ENCODE measurements at regions not wholly inside any gene's neighbourhood (a gene's known extent, or its start where the extent isn't known, plus 50 kb on each side); places are given as distances from the start of the nearest gene placed in this dataset.

DNA sequence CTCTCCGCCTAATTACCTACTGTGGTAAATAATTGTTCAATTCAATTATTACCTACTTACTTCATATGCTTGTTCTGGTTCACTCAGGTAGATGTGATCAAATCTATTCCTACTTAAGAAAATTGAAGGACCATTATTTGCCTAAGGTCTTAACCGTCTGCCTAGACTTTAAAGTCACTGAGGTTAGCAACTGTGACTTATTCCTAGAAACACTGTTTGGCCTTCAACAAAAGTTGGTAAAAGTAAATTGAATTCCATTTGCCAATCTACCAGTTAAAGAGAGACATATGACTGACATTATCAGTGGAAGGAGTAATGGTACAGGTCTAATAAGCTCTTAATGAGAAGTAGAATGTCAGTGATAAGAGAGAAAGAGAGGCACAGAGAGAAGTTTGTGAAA, 491.5 kb downstream of the NYAP2 start:
- TF ChIP-seq, protein P1, sequence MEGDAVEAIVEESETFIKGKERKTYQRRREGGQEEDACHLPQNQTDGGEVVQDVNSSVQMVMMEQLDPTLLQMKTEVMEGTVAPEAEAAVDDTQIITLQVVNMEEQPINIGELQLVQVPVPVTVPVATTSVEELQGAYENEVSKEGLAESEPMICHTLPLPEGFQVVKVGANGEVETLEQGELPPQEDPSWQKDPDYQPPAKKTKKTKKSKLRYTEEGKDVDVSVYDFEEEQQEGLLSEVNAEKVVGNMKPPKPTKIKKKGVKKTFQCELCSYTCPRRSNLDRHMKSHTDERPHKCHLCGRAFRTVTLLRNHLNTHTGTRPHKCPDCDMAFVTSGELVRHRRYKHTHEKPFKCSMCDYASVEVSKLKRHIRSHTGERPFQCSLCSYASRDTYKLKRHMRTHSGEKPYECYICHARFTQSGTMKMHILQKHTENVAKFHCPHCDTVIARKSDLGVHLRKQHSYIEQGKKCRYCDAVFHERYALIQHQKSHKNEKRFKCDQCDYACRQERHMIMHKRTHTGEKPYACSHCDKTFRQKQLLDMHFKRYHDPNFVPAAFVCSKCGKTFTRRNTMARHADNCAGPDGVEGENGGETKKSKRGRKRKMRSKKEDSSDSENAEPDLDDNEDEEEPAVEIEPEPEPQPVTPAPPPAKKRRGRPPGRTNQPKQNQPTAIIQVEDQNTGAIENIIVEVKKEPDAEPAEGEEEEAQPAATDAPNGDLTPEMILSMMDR (IDR thresholded peaks at IDR 0.05; ENCODE audit: control extremely low read depth, extremely low read depth), result no peak
- WGBS, 2 donors, result 93 to 99% methylated on average over 2 of the region's 2 CpGs
- ATAC-seq (ENCODE audit: insufficient read depth, low FRiP score) (no peak), DNase-seq (no peak)
- no peak overlapping the region for H3K9ac ChIP-seq (ENCODE audit: insufficient read depth in 1 of 2, low read length in 2 of 2)
- no peaks in the 10 kb centered on the region for H3K9me3 ChIP-seq (ENCODE audit: control insufficient read depth in 4 of 4, insufficient read depth in 3 of 4, low read length in 3 of 4)
- no peak overlapping the region for H3K27ac ChIP-seq (ENCODE audit: low read depth in 1 of 2, low read length in 1 of 2)
- peaks cover 0 to 12% (median 3%) of the 10 kb centered on the region in 5 donors for H3K4me1 ChIP-seq (ENCODE audit: control insufficient read depth in 5 of 5, insufficient read depth in 5 of 5, low read length in 5 of 5)
- no peaks in the 10 kb centered on the region for H3K27me3 ChIP-seq (ENCODE audit: control insufficient read depth in 3 of 3, insufficient read depth in 3 of 3, low read length in 2 of 3)
- H3K4me3 ChIP-seq, result no peak overlapping the region
- no peaks in the 10 kb centered on the region for H3K36me3 ChIP-seq (ENCODE audit: control insufficient read depth in 4 of 4, insufficient read depth in 4 of 4, low read length in 4 of 4)

DNA sequence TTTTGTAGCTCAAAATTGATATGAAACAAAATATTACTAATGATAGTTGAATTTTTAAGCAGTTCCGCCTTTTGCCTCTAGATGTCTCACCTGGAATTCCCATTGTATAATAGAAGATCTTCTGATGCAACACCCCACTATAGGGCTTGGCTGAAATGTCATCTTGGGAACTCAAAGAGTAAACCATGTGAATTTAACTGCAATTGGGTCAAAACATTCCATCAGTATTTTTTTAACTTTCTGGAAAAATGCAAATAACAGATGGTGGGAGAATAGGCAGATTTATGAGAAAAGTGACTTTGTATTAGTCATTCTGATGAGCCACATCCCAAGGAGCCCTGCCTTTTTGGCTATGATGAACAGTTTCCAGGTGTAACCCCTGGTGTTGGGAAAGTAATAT, 489.9 kb downstream of the NYAP2 start:
- TF ChIP-seq, protein P1 (IDR thresholded peaks at IDR 0.05; ENCODE audit: control extremely low read depth, extremely low read depth), result peak; percentile 32
- no peaks in the 10 kb centered on the region for H3K9me3 ChIP-seq (ENCODE audit: control insufficient read depth in 4 of 4, insufficient read depth in 3 of 4, low read length in 3 of 4)
- no peak overlapping the region for H3K27ac ChIP-seq (ENCODE audit: low read depth in 1 of 2, low read length in 1 of 2)
- H3K36me3 ChIP-seq (ENCODE audit: control insufficient read depth in 4 of 4, insufficient read depth in 4 of 4, low read length in 4 of 4), result no peaks in the 10 kb centered on the region
- WGBS, 2 donors, result 0 to 9% methylated on average over 1 of the region's 1 CpG
- H3K4me3 ChIP-seq, result no peak overlapping the region
- H3K4me1 ChIP-seq (ENCODE audit: control insufficient read depth in 5 of 5, insufficient read depth in 5 of 5, low read length in 5 of 5), result peaks cover 0 to 7% (median 3%) of the 10 kb centered on the region in 5 donors
- no peak overlapping the region for H3K9ac ChIP-seq (ENCODE audit: insufficient read depth in 1 of 2, low read length in 2 of 2)
- H3K27me3 ChIP-seq (ENCODE audit: control insufficient read depth in 3 of 3, insufficient read depth in 3 of 3, low read length in 2 of 3), result no peaks in the 10 kb centered on the region
- DNase-seq, result peak; percentile 19 to 84 (median 77)
- peak; percentile 53 for ATAC-seq (ENCODE audit: insufficient read depth, low FRiP score)

DNA sequence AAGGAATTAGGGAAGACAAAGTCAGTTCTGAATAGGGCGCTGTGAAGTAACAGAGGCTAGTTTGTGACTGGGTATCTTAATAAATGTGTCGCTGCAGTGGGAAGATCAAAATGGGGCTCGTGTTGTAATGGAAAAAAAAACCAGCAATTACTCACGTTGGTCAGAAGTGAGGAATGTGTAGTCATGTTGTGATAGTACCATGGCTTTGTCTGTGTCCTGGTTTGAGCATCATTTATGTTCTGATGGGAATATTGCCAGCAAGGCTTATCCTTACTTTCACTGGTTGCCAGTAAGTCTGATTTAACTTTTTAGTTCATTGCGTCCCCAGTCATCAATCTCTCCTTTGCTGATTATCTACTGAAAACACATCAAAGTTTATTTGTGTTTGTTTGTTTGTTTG, 467.6 kb downstream of the NYAP2 start:
- Histone ChIP-seq H3K36me3 (ENCODE audit: control insufficient read depth in 4 of 4, insufficient read depth in 4 of 4, low read length in 4 of 4) (no peaks in the 10 kb centered on the region), H3K9ac (ENCODE audit: insufficient read depth in 1 of 2, low read length in 2 of 2) (no peak overlapping the region), H3K27ac (ENCODE audit: low read depth in 1 of 2, low read length in 1 of 2) (no peak overlapping the region), H3K27me3 (ENCODE audit: control insufficient read depth in 3 of 3, insufficient read depth in 3 of 3, low read length in 2 of 3) (no peaks in the 10 kb centered on the region), H3K4me3 (no peak overlapping the region), H3K9me3 (ENCODE audit: control insufficient read depth in 4 of 4, insufficient read depth in 3 of 4, low read length in 3 of 4) (no peaks in the 10 kb centered on the region), H3K4me1 (ENCODE audit: control insufficient read depth in 5 of 5, insufficient read depth in 5 of 5, low read length in 5 of 5) (no peaks in the 10 kb centered on the region)
- ATAC-seq (ENCODE audit: insufficient read depth, low FRiP score) (no peak), DNase-seq (no peak)
- 70 to 73% methylated on average over 5 of the region's 5 CpGs for WGBS, 2 donors
- TF ChIP-seq, protein P1 (IDR thresholded peaks at IDR 0.05; ENCODE audit: control extremely low read depth, extremely low read depth), result no peak

DNA sequence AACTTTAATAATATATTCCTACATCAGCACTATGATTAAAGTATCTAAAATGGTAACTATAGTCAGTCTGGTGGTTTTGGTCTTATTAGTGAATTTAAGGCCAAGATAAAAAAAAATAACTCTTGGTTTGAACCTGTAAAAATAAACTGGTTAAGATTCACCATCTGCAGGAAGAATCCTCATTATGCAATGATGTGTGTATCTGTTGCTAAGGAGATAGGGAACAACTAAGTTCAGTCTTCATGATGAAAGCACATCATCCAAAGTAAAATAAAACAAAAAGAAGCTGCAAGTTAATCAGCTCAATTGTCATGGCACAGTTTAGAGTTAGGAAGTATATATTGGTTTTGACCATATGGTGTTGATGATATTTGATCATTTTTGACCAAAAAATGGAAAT, 466.0 kb downstream of the NYAP2 start:
- Histone ChIP-seq H3K27ac (ENCODE audit: low read depth in 1 of 2, low read length in 1 of 2) (no peak overlapping the region), H3K4me1 (ENCODE audit: control insufficient read depth in 5 of 5, insufficient read depth in 5 of 5, low read length in 5 of 5) (no peaks in the 10 kb centered on the region), H3K4me3 (no peak overlapping the region), H3K9ac (ENCODE audit: insufficient read depth in 1 of 2, low read length in 2 of 2) (no peak overlapping the region), H3K36me3 (ENCODE audit: control insufficient read depth in 4 of 4, insufficient read depth in 4 of 4, low read length in 4 of 4) (no peaks in the 10 kb centered on the region), H3K27me3 (ENCODE audit: control insufficient read depth in 3 of 3, insufficient read depth in 3 of 3, low read length in 2 of 3) (no peaks in the 10 kb centered on the region), H3K9me3 (ENCODE audit: control insufficient read depth in 4 of 4, insufficient read depth in 3 of 4, low read length in 3 of 4) (no peaks in the 10 kb centered on the region)
- ATAC-seq (ENCODE audit: insufficient read depth, low FRiP score), result no peak
- TF ChIP-seq, protein P1 (IDR thresholded peaks at IDR 0.05; ENCODE audit: control extremely low read depth, extremely low read depth), result no peak
- peak in 1 of 3 donors; percentile 12 for DNase-seq

Measured in lung (tissue), 11 donors.